Activated naive CD8-positive, alpha-beta T cell treated with anti-CD3 and anti-CD28 coated beads for 36 hours (primary cell): ENCODE measurements at regions not wholly inside any gene's neighbourhood (a gene's known extent, or its start where the extent isn't known, plus 50 kb on each side); places are given as distances from the start of the nearest gene placed in this dataset.
"Not testable (repeated sequence)": the region's sequence is repeated elsewhere in the genome, so short reads cannot be mapped to it uniquely, and the experiment has no call there.

Experiments used
- DNase-seq: peaks from one replicate; pipeline ENCODE4 v3.0.0; 2021
- H3K27ac Mint-ChIP-seq: one replicate; pipeline ENCODE4 v1.8.0; 2022; ENCODE audit warnings: mild to moderate bottlenecking, moderate library complexity, mixed read lengths
- H3K27me3 Mint-ChIP-seq: one replicate; pipeline ENCODE4 v1.8.0; 2022; ENCODE audit warnings: mild to moderate bottlenecking, mixed read lengths
- H3K36me3 Mint-ChIP-seq: one replicate; pipeline ENCODE4 v1.8.0; 2021; ENCODE audit warnings: mild to moderate bottlenecking, mixed read lengths
- H3K4me1 Mint-ChIP-seq: one replicate; pipeline ENCODE4 v1.8.0; 2021; ENCODE audit warnings: mixed read lengths
- H3K4me3 Mint-ChIP-seq: one replicate; pipeline ENCODE4 v1.8.0; 2022; ENCODE audit warnings: mild to moderate bottlenecking, moderate library complexity, mixed read lengths
- H3K9me3 Mint-ChIP-seq: one replicate; pipeline ENCODE4 v1.8.0; 2022; ENCODE audit warnings: mixed read lengths

DNA sequence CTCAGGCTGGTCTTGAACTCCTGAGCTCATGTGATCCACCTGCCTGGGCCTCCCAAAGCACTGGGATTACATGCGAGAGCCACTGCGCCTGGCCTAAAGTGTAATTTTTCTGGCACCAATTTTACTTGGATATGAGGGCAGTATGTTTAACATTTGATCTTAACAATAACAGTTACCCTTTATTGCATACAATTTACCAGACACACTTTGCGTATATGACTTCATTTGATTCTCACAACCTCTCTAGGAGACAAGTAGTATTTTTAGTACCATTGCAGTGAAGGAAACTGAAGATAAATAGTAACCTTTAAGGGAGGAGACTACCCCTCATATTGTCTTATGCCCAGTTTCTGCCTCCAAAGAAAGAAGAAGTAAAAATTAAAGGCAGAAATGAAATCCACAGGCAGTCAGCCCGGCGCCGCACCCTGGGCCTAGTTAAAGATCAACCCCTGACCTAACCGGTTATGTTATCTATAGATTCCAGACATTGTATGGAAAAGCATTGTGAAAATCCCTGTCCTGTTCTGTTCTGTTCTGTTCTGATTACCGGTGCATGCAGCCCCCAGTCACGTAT lies 54.0 kb downstream of the CYP26A1 start:
- H3K4me3 Mint-ChIP-seq = not testable (repeated sequence)
- H3K4me1 Mint-ChIP-seq = peaks cover 24% of the 10 kb centered on the region

DNA sequence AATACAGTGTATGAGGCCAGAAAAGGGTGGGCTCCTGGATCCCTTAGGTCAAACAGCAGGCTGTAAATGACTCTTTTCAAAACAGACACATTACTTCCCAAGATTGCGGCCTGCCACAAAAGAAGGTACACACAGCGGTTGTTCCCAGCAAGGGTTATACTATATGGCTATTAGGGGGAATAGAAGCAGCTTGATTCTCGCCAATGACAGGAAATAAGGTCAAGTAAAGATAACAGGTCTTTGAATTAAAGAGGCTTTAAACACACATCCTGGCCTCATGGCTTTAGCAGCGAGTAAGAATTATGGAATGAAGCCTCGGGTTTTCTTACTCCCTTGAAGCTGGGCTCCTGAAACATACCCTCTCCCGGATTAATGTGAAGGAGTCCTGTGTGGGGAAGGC lies 58.3 kb downstream of the CYP26A1 start:
- no peak overlapping the region for H3K4me3 Mint-ChIP-seq
- peaks cover 1% of the 10 kb centered on the region for H3K36me3 Mint-ChIP-seq
- no peak for DNase-seq
- peaks cover 7% of the 10 kb centered on the region for H3K9me3 Mint-ChIP-seq
- no peaks in the 10 kb centered on the region for H3K27me3 Mint-ChIP-seq
- peaks cover 2% of the 10 kb centered on the region for H3K4me1 Mint-ChIP-seq
- no peak overlapping the region for H3K27ac Mint-ChIP-seq

More for the DNA sequence above, 54.0 kb downstream of the CYP26A1 start:
- peaks cover 21% of the 10 kb centered on the region for H3K9me3 Mint-ChIP-seq
- not testable (repeated sequence) for DNase-seq, H3K27ac Mint-ChIP-seq, H3K27me3 Mint-ChIP-seq, H3K36me3 Mint-ChIP-seq

DNA sequence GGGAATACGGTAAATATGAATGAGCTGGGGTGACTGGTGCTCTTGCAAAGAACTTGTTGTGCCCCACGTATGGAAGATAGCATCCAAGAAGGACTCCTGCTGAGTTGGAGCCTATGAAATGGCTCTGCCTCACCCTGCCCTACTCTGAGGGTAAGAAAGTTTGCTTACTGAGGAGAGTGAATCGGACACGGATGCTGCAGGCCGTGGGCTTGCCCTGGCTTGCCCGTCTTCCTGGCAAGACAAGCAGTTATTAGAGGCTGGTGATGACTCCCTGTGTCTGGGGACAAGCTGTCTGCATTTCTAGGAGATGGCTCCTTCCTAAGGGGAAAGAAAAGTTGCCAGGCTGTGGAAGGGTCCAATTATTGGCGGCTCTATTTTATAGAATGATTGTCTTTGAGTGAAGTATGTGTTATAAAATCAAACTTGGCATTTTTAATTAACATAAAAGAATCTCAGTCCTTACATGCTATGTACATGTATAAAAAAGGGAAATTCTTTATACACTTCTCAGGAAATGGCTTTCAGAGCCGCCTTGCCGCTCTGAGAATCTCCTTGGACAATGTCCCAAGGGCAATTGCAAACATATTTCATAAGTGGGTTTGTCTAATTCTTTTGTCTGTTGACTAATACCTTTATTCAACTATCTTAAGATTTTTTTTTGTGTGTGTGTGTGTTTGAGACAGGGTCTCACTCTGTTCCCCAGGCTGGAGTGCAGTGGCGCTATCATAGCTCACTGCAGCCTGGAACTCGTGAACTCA lies 64.6 kb downstream of the CYP26A1 start:
- H3K27me3 Mint-ChIP-seq = peaks cover 3% of the 10 kb centered on the region

DNA sequence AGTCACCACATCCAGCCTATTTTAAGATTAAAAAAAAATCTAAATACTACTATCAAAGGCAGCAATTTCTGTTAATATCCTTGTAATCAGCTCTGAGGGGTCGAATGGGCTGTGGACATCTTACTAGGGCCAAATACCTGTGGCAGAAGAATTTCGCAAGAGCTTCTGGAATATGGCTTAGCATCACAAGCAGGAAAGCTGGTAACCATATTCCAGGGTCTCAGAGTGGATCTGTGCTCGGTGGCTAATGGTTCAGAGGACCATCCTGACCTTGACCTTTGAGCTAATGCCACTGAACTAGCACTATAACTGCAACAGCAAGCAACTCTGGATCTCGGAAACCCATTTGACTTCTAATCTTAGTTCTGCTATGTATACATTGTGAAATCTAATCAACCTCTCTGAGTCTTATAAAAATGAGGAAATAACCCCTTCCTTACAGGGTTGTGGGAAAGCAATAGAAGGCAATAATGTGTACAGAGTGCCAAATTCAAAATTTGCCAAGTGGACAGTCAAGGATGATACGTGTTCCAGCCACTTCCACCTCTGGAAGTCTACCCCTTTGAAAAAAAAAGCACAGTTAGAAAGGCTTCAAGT lies 65.5 kb downstream of the CYP26A1 start:
- Mint-ChIP-seq H3K27me3 (peaks cover 8% of the 10 kb centered on the region), H3K4me3 (no peak overlapping the region), H3K36me3 (no peaks in the 10 kb centered on the region), H3K4me1 (no peaks in the 10 kb centered on the region), H3K27ac (no peak overlapping the region), H3K9me3 (no peaks in the 10 kb centered on the region)
- no peak for DNase-seq

More for the DNA sequence above, 64.6 kb downstream of the CYP26A1 start:
- Mint-ChIP-seq H3K4me3 (no peak overlapping the region), H3K27ac (no peak overlapping the region), H3K36me3 (no peaks in the 10 kb centered on the region), H3K9me3 (no peaks in the 10 kb centered on the region), H3K4me1 (no peaks in the 10 kb centered on the region)
- no peak for DNase-seq

DNA sequence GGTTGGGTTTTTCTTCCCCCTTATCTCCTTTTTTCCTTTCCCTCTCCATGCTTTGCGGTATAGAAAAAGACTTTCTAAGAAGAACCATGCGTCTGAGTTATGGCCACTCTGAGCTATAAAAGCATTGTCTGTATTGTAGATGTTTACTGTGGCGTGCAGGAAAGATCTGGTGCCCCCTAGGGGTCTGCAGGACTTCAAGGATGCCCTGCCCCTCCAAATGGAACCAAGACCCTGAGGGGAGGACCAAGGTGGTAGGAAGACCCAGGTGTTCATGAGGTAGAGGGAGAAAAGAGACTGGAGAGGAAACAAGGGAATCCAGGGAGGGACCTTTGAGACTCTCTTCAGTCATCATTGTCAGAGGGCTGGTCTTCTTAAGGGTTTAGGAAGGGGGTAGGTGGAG lies 68.8 kb downstream of the CYP26A1 start:
- Mint-ChIP-seq H3K9me3 (no peaks in the 10 kb centered on the region), H3K4me3 (no peak overlapping the region), H3K27ac (no peak overlapping the region), H3K4me1 (no peaks in the 10 kb centered on the region), H3K36me3 (no peaks in the 10 kb centered on the region), H3K27me3 (peaks cover 29% of the 10 kb centered on the region)
- DNase-seq = no peak

DNA sequence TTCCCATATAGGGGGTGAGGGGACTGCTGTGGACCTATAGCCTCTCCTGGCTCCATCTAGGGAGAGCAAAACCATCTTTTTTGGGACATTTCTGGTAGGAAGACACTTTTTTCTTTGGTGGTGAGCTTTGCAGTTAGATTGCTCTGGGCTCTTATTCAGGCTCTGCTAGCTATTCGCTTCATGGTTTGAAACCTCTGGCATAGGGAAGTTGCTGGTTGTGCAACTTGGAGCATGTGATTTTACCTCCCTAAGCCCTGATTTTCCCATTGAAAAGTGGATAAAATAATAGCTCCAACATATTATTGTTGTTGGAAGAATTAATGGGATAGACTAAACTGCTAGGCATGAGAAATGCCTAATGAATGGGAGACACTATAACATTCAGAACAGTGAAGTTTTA lies 69.6 kb downstream of the CYP26A1 start:
- peaks cover 36% of the 10 kb centered on the region for H3K27me3 Mint-ChIP-seq
- no peak for DNase-seq
- no peaks in the 10 kb centered on the region for H3K36me3 Mint-ChIP-seq
- H3K4me3 Mint-ChIP-seq = no peak overlapping the region
- peaks cover under 1% of the 10 kb centered on the region for H3K4me1 Mint-ChIP-seq
- H3K9me3 Mint-ChIP-seq = no peaks in the 10 kb centered on the region
- H3K27ac Mint-ChIP-seq = no peak overlapping the region

DNA sequence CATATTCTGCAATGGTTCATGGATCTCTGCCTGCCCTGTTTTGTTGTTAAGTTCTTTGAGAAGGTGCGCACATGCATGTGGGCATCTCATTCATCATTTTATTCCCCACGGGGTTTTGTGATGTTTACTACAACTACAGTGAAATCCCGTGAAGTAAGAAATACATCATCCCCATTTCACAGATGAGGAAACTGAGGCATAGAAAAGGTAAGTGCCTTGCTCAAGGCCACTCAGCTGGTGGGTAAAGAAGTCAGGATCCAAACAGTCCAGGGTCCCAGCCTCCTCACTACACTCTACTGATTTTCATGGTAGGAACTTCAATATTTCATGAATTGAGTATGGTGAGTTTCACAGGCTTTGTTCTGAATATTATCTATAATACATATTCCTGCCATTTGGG lies 72.6 kb downstream of the CYP26A1 start:
- Mint-ChIP-seq H3K4me3 (no peak overlapping the region), H3K27ac (no peak overlapping the region), H3K9me3 (peaks cover 4% of the 10 kb centered on the region), H3K36me3 (peaks cover 1% of the 10 kb centered on the region), H3K27me3 (peaks cover 39% of the 10 kb centered on the region), H3K4me1 (peaks cover 19% of the 10 kb centered on the region)
- DNase-seq = no peak

DNA sequence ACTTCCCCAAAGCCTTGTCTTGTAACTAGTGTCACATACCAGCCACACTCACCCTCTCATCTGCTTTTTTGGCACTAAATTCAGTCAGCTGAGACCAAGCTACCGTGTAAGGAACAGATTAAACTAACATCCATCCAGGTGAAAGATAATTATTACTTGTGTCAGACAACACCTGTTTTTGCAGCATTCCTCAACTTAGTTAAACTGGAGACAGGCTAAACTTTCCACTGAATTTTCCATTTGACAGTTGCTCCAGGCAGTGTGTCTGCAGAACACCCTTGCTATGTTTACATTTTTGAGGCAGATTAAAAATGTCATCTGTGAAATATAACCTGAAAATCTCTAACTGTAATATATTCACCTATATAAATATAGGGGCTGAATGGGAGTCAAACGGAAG lies 73.6 kb downstream of the CYP26A1 start:
- Mint-ChIP-seq H3K27ac (no peak overlapping the region), H3K4me3 (no peak overlapping the region), H3K27me3 (peaks cover 39% of the 10 kb centered on the region), H3K4me1 (peaks cover 22% of the 10 kb centered on the region), H3K9me3 (peaks cover 4% of the 10 kb centered on the region), H3K36me3 (peaks cover 1% of the 10 kb centered on the region)
- no peak for DNase-seq

DNA sequence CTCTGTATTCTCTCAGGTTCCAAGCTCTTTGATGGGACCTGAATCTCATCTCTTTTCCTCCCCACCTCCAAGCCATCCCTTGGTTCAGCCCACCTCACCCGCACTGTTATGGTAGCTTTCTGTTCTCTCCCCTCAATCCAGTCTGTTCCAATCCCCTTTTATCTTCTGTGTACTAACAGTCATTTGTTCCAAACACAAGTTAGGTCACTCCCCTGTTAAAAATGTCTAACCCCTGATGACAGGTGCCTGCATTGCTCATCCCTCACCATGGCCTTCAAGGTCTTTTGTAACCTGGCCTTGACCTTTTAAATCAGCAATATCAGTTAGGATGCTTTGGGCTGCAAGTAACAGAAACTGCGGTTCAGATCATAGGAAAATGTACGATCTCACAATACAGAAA lies 74.8 kb downstream of the CYP26A1 start:
- Mint-ChIP-seq H3K4me1 (peaks cover 22% of the 10 kb centered on the region), H3K27ac (no peak overlapping the region), H3K9me3 (peaks cover 8% of the 10 kb centered on the region), H3K27me3 (peaks cover 39% of the 10 kb centered on the region), H3K36me3 (peaks cover 1% of the 10 kb centered on the region), H3K4me3 (no peak overlapping the region)
- no peak for DNase-seq

DNA sequence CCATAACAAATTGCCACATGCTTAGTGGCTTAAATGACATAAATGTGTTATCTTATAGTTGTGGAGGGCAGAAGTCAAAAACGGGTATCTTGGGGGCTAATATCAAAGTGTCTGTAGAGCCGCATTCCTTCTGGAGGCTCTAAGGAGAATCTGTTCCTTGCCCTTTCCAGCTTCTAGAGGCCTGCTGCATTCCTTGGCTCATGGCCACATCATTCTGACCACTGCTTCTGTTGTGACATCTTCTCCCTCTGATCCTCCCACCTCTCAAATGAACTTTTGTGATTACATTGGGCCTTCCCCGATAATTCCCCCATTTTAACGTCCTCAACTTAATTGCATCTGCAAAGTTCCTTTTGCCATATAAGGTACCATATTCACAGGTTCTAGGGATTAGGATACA lies 76.1 kb downstream of the CYP26A1 start:
- Mint-ChIP-seq H3K4me3 (no peak overlapping the region), H3K27ac (no peak overlapping the region), H3K4me1 (peaks cover 22% of the 10 kb centered on the region), H3K9me3 (peaks cover 8% of the 10 kb centered on the region), H3K36me3 (peaks cover 1% of the 10 kb centered on the region), H3K27me3 (peaks cover 30% of the 10 kb centered on the region)
- no peak for DNase-seq

DNA sequence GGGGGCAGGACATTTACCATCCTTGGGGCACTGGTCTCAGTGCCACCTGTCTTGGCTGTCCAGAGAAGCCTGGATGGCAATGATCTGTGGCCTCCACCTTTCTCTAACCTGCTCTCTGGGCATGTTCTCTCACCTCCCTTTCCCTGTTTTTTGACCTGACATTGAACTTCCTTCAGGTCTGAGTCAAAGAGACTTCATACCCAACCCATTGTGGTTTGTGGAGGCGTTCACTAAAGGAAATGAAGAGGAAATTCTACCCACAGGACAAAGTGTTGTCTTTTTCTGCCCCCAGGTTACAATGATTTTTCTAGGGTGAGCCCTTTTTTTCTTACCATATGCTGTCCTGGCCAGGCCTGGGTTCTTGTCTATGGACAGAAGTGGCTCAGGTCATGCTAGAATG lies 76.6 kb downstream of the CYP26A1 start:
- DNase-seq = peak; percentile 6
- peaks cover 9% of the 10 kb centered on the region for H3K9me3 Mint-ChIP-seq
- peaks cover 22% of the 10 kb centered on the region for H3K4me1 Mint-ChIP-seq
- peaks cover 1% of the 10 kb centered on the region for H3K36me3 Mint-ChIP-seq
- no peak overlapping the region for H3K27ac Mint-ChIP-seq
- no peak overlapping the region for H3K4me3 Mint-ChIP-seq
- peaks cover 33% of the 10 kb centered on the region for H3K27me3 Mint-ChIP-seq

DNA sequence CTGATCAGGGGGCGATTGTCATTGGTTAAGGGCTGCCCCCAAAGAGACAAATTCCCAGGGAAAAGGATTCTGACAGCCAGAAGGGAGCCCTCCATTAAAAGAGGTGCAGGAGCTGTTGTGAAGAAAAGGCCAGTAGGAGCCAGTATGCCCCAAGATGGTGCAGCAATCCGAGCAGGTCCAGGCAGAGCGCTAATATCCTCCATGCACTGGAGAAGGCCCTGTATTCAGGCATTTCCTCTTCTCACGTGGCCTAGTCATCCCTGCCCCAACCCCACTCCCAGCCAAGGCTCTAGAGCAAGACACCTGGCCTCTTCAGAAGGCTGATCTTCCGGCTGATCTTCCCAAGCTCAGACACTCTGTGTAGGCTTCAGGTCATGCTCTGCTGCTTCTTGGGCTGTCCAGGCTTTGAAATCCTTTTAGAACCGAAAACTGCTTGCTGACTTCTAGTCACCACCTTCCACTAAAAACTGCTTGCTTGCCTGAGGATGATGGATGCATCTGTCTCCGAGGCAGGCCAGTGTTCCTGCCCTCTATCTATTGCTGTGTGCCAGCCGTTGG lies 77.4 kb downstream of the CYP26A1 start:
- peaks cover 22% of the 10 kb centered on the region for H3K4me1 Mint-ChIP-seq
- no peak overlapping the region for H3K27ac Mint-ChIP-seq
- peaks cover 32% of the 10 kb centered on the region for H3K27me3 Mint-ChIP-seq
- DNase-seq = no peak
- no peak overlapping the region for H3K4me3 Mint-ChIP-seq
- H3K9me3 Mint-ChIP-seq = peaks cover 14% of the 10 kb centered on the region
- H3K36me3 Mint-ChIP-seq = peaks cover 1% of the 10 kb centered on the region

DNA sequence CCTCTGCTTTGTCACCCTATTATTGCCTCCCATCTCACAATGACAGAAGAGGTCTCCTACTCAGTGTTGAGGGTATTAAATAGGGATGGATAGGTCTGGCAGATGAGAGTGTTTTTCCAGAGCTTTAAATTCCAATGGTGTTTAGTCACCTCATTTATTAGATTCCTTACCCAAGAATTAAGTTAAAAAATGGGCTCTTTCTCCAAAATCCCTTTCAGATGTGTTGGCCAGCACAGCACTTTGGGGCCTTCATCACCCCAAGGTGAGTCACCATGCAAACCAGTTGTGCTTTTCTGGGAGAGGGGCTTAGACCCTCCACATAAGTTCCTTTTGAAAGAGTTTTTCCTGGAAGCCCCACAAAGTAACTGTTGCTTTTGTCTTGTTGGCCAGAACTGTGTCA lies 78.4 kb downstream of the CYP26A1 start:
- no peak overlapping the region for H3K27ac Mint-ChIP-seq
- peaks cover 22% of the 10 kb centered on the region for H3K4me1 Mint-ChIP-seq
- no peak overlapping the region for H3K4me3 Mint-ChIP-seq
- peaks cover 25% of the 10 kb centered on the region for H3K27me3 Mint-ChIP-seq
- H3K36me3 Mint-ChIP-seq = peaks cover 1% of the 10 kb centered on the region
- no peak for DNase-seq
- H3K9me3 Mint-ChIP-seq = peaks cover 14% of the 10 kb centered on the region

DNA sequence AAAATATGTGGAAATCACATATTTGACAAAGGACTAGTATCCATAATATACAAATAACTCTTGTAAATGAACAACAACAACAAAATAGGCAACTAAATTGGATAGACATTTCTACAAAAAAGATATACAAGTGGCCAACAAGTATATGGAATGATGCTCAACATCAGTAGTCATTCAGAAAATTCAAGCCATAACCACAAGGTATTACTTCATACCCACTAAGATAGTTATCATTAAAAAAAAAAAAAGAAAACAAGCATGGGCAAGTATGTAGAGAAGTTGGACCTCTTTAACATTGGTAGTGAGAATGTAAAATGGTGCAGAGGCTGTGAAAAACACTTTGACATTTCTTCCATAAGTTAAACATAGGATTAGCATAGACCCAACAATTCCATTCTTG lies 80.8 kb downstream of the CYP26A1 start:
- Mint-ChIP-seq H3K27ac (no peak overlapping the region), H3K36me3 (peaks cover 8% of the 10 kb centered on the region), H3K9me3 (peaks cover 31% of the 10 kb centered on the region), H3K4me1 (peaks cover 18% of the 10 kb centered on the region), H3K27me3 (peaks cover 8% of the 10 kb centered on the region), H3K4me3 (no peak overlapping the region)
- no peak for DNase-seq

DNA sequence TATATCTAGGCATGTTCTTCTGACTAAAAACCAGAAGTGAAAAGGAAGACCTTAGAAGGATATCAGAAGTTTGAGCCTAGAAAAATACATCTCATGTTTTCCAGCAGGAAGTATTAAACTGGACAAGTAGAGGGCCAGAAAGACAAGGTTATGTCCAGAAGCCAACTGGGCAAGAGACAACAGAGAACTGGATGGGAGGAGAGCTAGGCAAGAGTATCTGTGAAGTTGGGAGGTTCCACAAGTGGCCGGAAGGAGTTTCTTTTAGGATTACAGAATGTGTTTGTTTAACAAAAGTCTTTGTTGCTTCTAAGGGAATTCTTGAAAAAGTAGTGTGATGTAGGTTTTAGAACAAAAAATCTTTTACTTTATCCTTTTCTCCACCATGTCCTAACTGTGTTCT lies 86.4 kb downstream of the CYP26A1 start:
- Mint-ChIP-seq H3K9me3 (peaks cover 26% of the 10 kb centered on the region), H3K27ac (no peak overlapping the region), H3K4me1 (no peaks in the 10 kb centered on the region), H3K27me3 (peaks cover 7% of the 10 kb centered on the region), H3K4me3 (no peak overlapping the region), H3K36me3 (peaks cover 6% of the 10 kb centered on the region)
- no peak for DNase-seq
